ENCODE measurements at regions not wholly inside any gene's neighbourhood (a gene's known extent, or its start where the extent isn't known, plus 50 kb on each side); places are given as distances from the start of the nearest gene placed in this dataset.
A peak's percentile ranks its signal among the peaks of the same experiment; 100 is the strongest.

GRCh38 chr6:140985679-140986275, 1146.9 kb upstream of the GJE1 start:
- DNase-seq (ENCODE audit: low read depth), result no peak

DNA sequence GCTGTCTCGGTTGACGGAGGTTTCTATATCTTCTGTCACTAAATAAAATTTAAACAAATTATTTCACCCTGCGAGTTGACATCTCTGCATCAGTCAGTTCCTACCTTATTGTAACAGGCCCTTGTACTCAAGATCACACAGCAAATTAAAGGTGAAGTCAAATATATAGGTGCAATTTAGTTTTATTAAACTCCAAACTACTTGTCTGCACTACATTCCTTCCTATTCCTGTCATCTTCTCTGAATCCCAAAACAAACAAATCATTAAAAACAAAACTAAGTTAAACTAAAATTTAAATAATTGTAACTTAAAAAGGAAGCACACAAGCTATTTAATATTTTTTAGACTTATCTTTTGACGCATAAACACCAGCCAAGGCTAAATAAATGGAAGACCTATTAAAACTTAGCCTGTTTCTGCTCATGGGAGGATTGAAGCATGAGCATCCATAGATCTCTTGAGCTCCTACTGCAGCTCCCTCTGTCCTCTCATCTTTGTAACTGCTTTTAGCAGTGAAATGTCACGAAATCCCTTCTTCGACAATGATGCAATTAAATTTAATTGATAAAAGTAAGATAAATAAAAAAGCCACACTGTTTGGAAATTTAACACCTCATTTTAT, 1152.3 kb upstream of the GJE1 start:
- no peak for DNase-seq (ENCODE audit: low read depth)

DNA sequence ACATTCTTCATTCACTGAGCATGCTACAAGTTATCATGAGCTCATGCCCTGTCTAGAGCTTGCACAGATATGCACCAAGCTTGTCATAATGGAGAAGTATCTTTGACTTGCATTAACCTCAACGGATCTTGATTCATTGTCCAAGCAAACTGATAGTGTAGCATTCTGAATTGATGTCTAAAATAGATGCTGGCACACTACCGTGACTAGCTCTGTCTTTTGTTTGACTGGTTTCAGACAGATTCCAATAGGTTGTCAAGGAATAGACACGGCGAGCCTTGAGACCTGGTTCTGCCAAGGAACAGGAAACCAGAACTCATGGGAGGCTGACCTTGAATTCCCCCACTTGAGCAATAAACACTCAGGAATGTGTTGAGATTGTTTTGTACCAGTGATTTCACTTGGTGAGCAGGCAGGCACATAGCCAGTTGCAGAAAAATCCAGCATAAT, 1153.1 kb upstream of the GJE1 start:
- DNase-seq (ENCODE audit: low read depth), result no peak

DNA sequence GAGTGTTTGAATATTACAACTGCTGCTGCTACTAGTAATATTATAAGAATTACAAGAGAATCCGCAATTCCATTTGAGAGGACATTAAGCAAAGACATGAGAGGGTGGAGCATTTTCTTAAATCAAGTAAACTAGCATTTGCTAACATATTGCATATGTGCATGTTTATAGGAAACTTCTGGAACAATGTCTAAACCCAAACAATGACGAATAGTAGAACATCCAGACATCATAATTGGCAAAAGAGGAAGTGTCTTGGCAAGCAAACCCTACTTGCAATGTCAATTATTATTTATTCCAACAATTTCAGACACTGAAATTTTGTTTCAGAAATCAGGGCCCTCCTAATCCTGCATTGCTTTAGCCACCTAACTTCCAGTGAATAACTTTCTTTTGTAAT, 1155.3 kb upstream of the GJE1 start:
- peak; percentile 68 for DNase-seq (ENCODE audit: low read depth)

DNA sequence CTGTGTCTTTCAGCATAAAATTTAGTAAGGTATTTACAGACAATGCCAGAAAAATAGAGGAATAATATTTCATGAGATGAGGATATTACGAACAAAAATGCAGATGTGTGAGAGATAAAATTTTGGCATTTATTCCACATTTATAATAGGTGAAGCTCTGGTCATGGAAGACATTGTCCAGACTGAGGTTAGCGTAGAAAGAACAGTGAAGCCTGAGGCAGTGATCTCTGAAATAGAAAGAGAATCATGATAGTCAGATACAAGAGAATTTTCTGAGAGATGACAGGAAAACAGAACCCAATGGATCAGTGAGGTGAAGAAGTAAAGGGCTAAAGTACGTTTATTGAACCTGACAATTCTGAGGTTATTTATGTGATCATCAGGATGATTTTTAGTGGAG, 1155.9 kb upstream of the GJE1 start:
- no peak for DNase-seq (ENCODE audit: low read depth)

- no peak for DNase-seq (ENCODE audit: low read depth)
These were observed 1162.2 kb upstream of the GJE1 start for GRCh38 chr6:140970485-140970884.

GRCh38 chr6:140968062-140968461, 1164.7 kb upstream of the GJE1 start:
- DNase-seq (ENCODE audit: low read depth), result no peak

DNA sequence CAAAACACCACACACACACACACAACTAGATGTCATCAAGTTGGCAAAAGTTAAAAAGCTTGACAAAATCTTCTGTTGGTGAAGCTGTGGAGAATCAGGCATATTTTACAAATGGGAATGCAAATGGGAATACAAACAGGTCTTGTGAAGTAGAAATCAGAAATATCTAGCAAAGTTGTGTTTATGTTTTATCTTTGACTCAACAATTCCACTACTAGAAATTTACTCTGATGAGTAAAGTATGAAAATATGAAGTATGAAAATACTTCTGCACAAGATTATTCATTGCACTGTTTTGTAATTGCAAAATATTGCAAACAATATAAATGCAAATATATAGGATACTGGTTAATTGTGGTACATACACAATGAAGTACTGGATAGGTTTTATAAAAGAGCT, 1166.0 kb upstream of the GJE1 start:
- no peak for DNase-seq (ENCODE audit: low read depth)

DNA sequence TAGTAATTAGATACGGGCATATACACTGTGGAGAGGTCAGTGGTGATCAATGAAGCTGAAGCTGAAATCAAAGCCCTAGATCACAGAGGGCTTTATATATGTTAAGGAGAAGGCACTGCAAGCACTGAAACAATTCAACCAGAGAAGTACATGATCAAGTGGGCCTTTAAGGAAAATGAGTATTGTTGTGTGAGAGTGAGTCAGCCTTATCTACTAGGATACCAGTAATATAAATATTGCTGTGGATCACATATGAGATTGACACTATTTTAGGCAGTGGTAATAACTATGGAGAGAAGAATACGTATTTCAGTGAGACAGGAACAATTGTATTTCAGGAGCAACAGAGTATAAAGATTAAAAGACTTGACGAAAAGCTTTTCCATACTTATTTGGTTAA, 1172.2 kb upstream of the GJE1 start:
- DNase-seq (ENCODE audit: low read depth), result no peak

GRCh38 chr6:140957386-140957785, 1175.3 kb upstream of the GJE1 start:
- DNase-seq (ENCODE audit: low read depth), result no peak

GRCh38 chr6:140956571-140957369, 1176.0 kb upstream of the GJE1 start:
- peak; percentile 57 for DNase-seq (ENCODE audit: low read depth)

GRCh38 chr6:140940251-140940925, 1192.3 kb upstream of the GJE1 start:
- peak; percentile 17 for DNase-seq (ENCODE audit: low read depth)

GRCh38 chr6:140932909-140933308, 1199.8 kb upstream of the GJE1 start:
- DNase-seq (ENCODE audit: low read depth), result no peak

DNA sequence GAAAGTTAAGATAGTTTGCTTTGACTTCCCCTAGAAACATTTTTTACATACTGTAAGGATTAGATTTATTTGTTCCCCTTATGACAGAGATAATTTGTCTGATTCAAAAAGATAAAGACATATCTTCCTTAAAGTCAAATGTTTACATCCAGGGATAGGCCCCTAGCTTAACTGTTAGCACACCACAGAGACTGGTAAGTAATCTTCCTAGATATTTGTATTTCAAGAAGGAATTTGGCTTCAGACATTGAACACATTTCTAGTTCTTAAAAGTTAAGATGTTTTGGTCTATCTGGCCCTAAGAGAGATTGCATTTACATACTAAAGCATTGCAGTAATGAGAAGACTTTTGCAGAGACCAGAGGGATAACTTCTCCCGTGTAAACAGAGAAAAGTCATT, 1201.1 kb upstream of the GJE1 start:
- no peak for DNase-seq (ENCODE audit: low read depth)

DNA sequence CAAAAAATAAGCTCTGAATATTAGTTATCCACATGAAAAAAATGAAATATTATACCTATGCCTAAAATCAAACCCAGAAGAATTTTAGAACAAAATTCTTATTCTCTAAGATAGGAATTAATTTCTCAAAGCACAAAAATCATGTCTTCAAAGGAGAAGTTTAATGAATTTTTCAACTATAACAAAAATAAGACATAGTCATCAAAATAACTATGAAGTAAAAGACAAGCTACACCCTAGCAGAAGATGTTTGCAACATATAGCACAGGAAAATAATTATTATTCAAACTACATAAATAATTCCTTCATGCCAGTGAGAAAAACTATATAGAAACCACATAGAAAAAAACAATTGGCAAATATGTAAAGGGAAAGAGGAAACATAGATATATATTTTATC, 1203.6 kb upstream of the GJE1 start:
- DNase-seq (ENCODE audit: low read depth), result no peak

DNA sequence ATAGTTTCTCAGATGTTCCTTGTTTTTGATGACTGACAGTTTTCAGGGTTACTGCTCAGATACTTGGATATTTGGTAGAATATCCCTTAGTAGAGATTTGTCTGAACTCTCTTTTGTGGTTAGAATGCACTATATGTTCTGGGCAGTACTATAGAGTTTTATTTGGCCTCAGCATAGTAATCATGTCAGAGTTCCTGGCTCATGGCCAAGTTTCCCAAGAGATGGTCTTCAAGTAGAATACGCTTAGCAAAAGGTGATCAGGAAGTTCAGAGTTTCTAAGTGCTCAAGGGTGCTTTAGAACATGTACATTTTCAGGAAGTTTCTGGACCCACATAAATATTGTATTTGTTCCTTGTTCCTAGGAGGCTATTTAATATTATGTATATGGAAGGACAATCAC, 1209.7 kb upstream of the GJE1 start:
- no peak for DNase-seq (ENCODE audit: low read depth)

DNA sequence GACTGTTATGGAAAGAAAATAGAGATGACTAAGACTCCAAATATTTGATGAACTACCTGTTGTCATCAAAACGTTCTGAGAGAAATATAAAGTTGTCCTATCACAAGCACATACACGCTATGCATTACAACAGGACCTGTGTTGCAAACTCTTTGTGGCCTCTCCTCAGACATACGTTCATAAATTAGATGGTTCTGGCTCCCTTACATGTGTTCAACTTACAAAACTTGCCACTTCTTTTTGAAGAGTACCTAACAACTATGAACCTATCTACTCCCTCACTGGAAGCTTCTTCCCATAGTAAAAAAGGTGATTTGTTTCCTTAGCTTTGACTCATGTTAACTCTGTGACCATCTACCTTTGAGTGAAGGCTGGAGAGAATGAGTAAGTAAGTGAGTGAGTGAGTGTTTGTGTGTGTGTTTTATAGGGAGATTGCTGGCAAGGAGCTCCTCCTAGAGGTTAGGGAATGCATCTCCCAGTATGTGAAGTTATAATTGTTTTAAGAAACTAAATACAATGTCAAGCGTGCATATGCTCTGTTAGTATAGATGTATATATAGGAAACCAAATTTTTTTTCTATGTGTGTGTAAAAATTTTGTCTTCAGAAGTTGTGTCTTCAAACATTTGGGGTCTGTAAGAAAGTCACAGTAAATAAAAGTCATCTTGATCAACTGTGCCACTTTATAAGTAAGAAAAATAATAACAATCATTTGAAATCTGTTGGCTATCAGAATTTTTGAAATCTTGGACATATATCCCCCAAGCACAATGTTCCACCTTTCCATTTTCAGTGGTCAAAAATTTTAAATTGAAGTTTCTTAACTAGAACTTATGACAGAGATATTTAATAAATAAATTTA, 1211.1 kb upstream of the GJE1 start:
- DNase-seq (ENCODE audit: low read depth), result no peak

- DNase-seq (ENCODE audit: low read depth), result no peak
These were observed 1214.8 kb upstream of the GJE1 start for GRCh38 chr6:140917911-140918310.

DNA sequence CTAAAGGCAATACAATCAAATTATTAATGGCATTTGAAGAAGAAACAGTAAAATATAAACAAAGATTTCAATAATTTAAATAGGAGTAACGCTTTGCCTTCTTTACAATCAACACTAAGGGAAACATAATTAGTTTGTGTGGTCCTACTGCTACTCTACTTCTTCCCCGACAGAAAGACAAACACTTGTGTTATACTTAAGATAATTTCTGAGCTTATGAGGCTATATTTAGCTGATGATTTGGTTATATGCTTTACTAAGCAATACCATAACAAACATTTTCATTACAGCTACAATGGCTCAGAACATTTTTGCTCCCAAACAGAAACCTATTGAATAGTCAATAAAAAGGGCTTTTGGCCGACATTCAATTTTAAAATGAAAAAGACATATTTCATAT, 1217.2 kb upstream of the GJE1 start:
- no peak for DNase-seq (ENCODE audit: low read depth)

DNA sequence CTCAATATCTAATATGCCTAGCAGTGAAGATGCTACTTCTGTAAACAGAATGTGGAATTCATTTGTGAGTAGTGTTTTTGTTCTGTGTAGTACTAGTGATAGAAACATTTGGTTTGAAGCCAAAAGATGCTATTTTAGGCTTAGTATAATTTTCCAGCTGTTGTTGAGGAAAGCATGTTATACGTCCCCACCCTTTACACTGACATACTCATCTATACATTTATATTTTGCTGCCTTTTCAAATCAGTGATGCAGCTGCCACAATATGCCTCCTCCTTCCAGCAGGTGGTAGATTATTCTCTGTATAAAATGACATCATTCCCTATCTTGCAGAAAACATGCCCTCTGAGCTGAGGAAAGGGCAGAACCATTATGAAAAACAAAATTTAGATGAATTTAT, 1217.6 kb upstream of the GJE1 start:
- DNase-seq (ENCODE audit: low read depth), result peak; percentile 74

- DNase-seq (ENCODE audit: low read depth), result no peak
These were observed 1220.0 kb upstream of the GJE1 start for GRCh38 chr6:140912686-140913085.

GRCh38 chr6:140909625-140910024, 1223.1 kb upstream of the GJE1 start:
- DNase-seq (ENCODE audit: low read depth), result no peak

Data from forelimb muscle (tissue), 1 donor.